ENCODE measurements at regions not wholly inside any gene's neighbourhood (a gene's known extent, or its start where the extent isn't known, plus 50 kb on each side); places are given as distances from the start of the nearest gene placed in this dataset.
"Not testable (repeated sequence)": the region's sequence is repeated elsewhere in the genome, so short reads cannot be mapped to it uniquely, and the experiment has no call there.

GRCh38 chr4:75180217-75180616, 247.3 kb downstream of the PARM1 start:
- Histone ChIP-seq H3K4me3 (no peak overlapping the region), H3K4me1 (ENCODE audit: low read depth) (no peaks in the 10 kb centered on the region), H3K36me3 (ENCODE audit: low read depth) (no peaks in the 10 kb centered on the region), H3K9me3 (no peaks in the 10 kb centered on the region)
- intact Hi-C loops (cut with DNase I, micrococcal nuclease), result no loop called here
- no peak for TF ChIP-seq CTCF (IDR thresholded peaks at IDR 0.05)
- DNase-seq (no peak), ATAC-seq (peak; percentile 43)

- no peaks in the 10 kb centered on the region for H3K9me3 ChIP-seq
- intact Hi-C loops (cut with DNase I, micrococcal nuclease), result no loop called here
- H3K4me1 ChIP-seq (ENCODE audit: low read depth), result no peaks in the 10 kb centered on the region
- TF ChIP-seq CTCF (IDR thresholded peaks at IDR 0.05), result no peak
- H3K4me3 ChIP-seq, result no peak overlapping the region
- H3K36me3 ChIP-seq (ENCODE audit: low read depth), result no peaks in the 10 kb centered on the region
- no peak for DNase-seq
- ATAC-seq, result peak; percentile 74
Observed at GRCh38 chr4:75179510-75179909, 246.6 kb downstream of the PARM1 start.

GRCh38 chr4:75172551-75172950, 239.6 kb downstream of the PARM1 start:
- no peaks in the 10 kb centered on the region for H3K4me1 ChIP-seq (ENCODE audit: low read depth)
- H3K36me3 ChIP-seq (ENCODE audit: low read depth), result no peaks in the 10 kb centered on the region
- no peak for DNase-seq
- H3K9me3 ChIP-seq, result no peaks in the 10 kb centered on the region
- intact Hi-C loops (cut with DNase I, micrococcal nuclease), result no loop called here
- ATAC-seq, result peak; percentile 43
- no peak for TF ChIP-seq CTCF (IDR thresholded peaks at IDR 0.05)
- H3K4me3 ChIP-seq, result no peak overlapping the region

- Histone ChIP-seq H3K4me3 (no peak overlapping the region), H3K9me3 (no peaks in the 10 kb centered on the region), H3K4me1 (ENCODE audit: low read depth) (no peaks in the 10 kb centered on the region), H3K36me3 (ENCODE audit: low read depth) (no peaks in the 10 kb centered on the region)
- ATAC-seq (no peak), DNase-seq (no peak)
- intact Hi-C loops (cut with DNase I, micrococcal nuclease), result no loop called here
- TF ChIP-seq CTCF (IDR thresholded peaks at IDR 0.05), result no peak
Observed at GRCh38 chr4:75169427-75169826, 236.5 kb downstream of the PARM1 start.

- H3K36me3 ChIP-seq (ENCODE audit: low read depth), result no peaks in the 10 kb centered on the region
- no peaks in the 10 kb centered on the region for H3K9me3 ChIP-seq
- ATAC-seq (no peak), DNase-seq (no peak)
- intact Hi-C loops (cut with DNase I, micrococcal nuclease), result no loop called here
- no peak for TF ChIP-seq CTCF (IDR thresholded peaks at IDR 0.05)
- H3K4me3 ChIP-seq, result no peak overlapping the region
- H3K4me1 ChIP-seq (ENCODE audit: low read depth), result no peaks in the 10 kb centered on the region
Observed at GRCh38 chr4:75169020-75169419, 236.1 kb downstream of the PARM1 start.

GRCh38 chr4:75168548-75168947, 235.6 kb downstream of the PARM1 start:
- H3K4me3 ChIP-seq, result no peak overlapping the region
- ATAC-seq, result no peak
- no peak for TF ChIP-seq CTCF (IDR thresholded peaks at IDR 0.05)
- DNase-seq, result no peak
- intact Hi-C loops (cut with DNase I, micrococcal nuclease), result no loop called here
- no peaks in the 10 kb centered on the region for H3K4me1 ChIP-seq (ENCODE audit: low read depth)
- H3K36me3 ChIP-seq (ENCODE audit: low read depth), result no peaks in the 10 kb centered on the region
- H3K9me3 ChIP-seq, result no peaks in the 10 kb centered on the region

- H3K36me3 ChIP-seq (ENCODE audit: low read depth); intact Hi-C loops (cut with DNase I, micrococcal nuclease); H3K4me1 ChIP-seq (ENCODE audit: low read depth); DNase-seq; H3K9me3 ChIP-seq; ATAC-seq; H3K4me3 ChIP-seq: not testable (repeated sequence)
Observed at GRCh38 chr4:75165100-75165499, 232.2 kb downstream of the PARM1 start.

All from mucosa of descending colon (tissue), 3 donors.